Colonic mucosa (tissue), 4 donors: ENCODE measurements at regions not wholly inside any gene's neighbourhood (a gene's known extent, or its start where the extent isn't known, plus 50 kb on each side); places are given as distances from the start of the nearest gene placed in this dataset.

Experiments used
- DNase-seq: peaks from one replicate; pipeline ENCODE4 v3.0.0-alpha.2; 2020
- H3K27ac ChIP-seq: fragments of 200-600 bp; one replicate; pipeline ENCODE4 v1.8.0; 2021
- H3K27me3 ChIP-seq: fragments of 200-600 bp; one replicate; pipeline ENCODE4 v1.8.0; 2021
- H3K36me3 ChIP-seq: fragments of 200-600 bp; one replicate; pipeline ENCODE4 v1.8.0; 2021
- H3K4me1 ChIP-seq: fragments of 200-600 bp; one replicate; pipeline ENCODE4 v1.8.0; 2021; ENCODE audit warnings: mild to moderate bottlenecking
- H3K4me3 ChIP-seq: fragments of 200-600 bp; one replicate; pipeline ENCODE4 v1.8.0; 2021
- H3K9ac ChIP-seq, 2 donors: one replicate each; pipeline ENCODE4 v1.7.0; 2013; ENCODE audit warnings: control low read depth in 2 of 2, low read depth in 2 of 2, low read length in 2 of 2
- H3K9me3 ChIP-seq: fragments of 200-600 bp; one replicate; pipeline ENCODE4 v1.8.0; 2021
- CTCF ChIP-seq: fragments of 200-600 bp; IDR thresholded peaks from one replicate; pipeline ENCODE4 v1.8.0; 2022; ENCODE audit warnings: antibody characterized with exemption, mild to moderate bottlenecking
- intact Hi-C: fragments of 100-400 bp; cut with DNase I; formaldehyde crosslinking; loops from one replicate; pipeline ENCODE4 v1.14.1; 2022
- donor health status: healthy.
- donor health status: DM: no; HTN: no; CAD: no.
- donor health status: DM: no; HTN: no; CAD: no.

GRCh38 chr4:35963974-35964515 lies 280.3 kb downstream of the ARAP2 start:
- TF ChIP-seq CTCF: no peak
- DNase-seq: no peak
- intact Hi-C loops: no loop called here
- Histone ChIP-seq H3K9me3 (no peaks in the 10 kb centered on the region), H3K4me3 (no peak overlapping the region), H3K27ac (no peak overlapping the region), H3K4me1 (no peaks in the 10 kb centered on the region), H3K9ac (no peak overlapping the region), H3K27me3 (no peaks in the 10 kb centered on the region), H3K36me3 (no peaks in the 10 kb centered on the region)

GRCh38 chr4:35965300-35965699 lies 279.0 kb downstream of the ARAP2 start:
- Histone ChIP-seq H3K36me3 (no peaks in the 10 kb centered on the region), H3K4me3 (no peak overlapping the region), H3K27me3 (no peaks in the 10 kb centered on the region), H3K4me1 (no peaks in the 10 kb centered on the region), H3K9ac (no peak overlapping the region), H3K9me3 (no peaks in the 10 kb centered on the region), H3K27ac (no peak overlapping the region)
- no peak for TF ChIP-seq CTCF
- intact Hi-C loops: no loop called here
- no peak for DNase-seq

- Histone ChIP-seq H3K9ac (no peak overlapping the region), H3K27me3 (no peaks in the 10 kb centered on the region), H3K36me3 (no peaks in the 10 kb centered on the region), H3K9me3 (no peaks in the 10 kb centered on the region), H3K4me1 (no peaks in the 10 kb centered on the region), H3K27ac (no peak overlapping the region), H3K4me3 (no peak overlapping the region)
- TF ChIP-seq CTCF: no peak
- intact Hi-C loops: no loop called here
- DNase-seq: no peak
These were observed 277.7 kb downstream of the ARAP2 start for GRCh38 chr4:35966566-35966965.

- intact Hi-C loops: no loop called here
- Histone ChIP-seq H3K27me3 (no peaks in the 10 kb centered on the region), H3K4me1 (no peaks in the 10 kb centered on the region), H3K9me3 (no peaks in the 10 kb centered on the region), H3K9ac (no peak overlapping the region), H3K36me3 (no peaks in the 10 kb centered on the region), H3K27ac (no peak overlapping the region), H3K4me3 (no peak overlapping the region)
- DNase-seq: no peak
- TF ChIP-seq CTCF: no peak
These were observed 273.9 kb downstream of the ARAP2 start for GRCh38 chr4:35970366-35970960.

- no peak for DNase-seq
- Histone ChIP-seq H3K27ac (no peak overlapping the region), H3K4me3 (no peak overlapping the region), H3K9ac (no peak overlapping the region), H3K27me3 (no peaks in the 10 kb centered on the region), H3K9me3 (no peaks in the 10 kb centered on the region), H3K36me3 (no peaks in the 10 kb centered on the region), H3K4me1 (no peaks in the 10 kb centered on the region)
- intact Hi-C loops: no loop called here
- no peak for TF ChIP-seq CTCF
These were observed 271.5 kb downstream of the ARAP2 start for GRCh38 chr4:35972814-35973213.
